ENCODE measurements at regions not wholly inside any gene's neighbourhood (a gene's known extent, or its start where the extent isn't known, plus 50 kb on each side); places are given as distances from the start of the nearest gene placed in this dataset.
A peak's percentile ranks its signal among the peaks of the same experiment; 100 is the strongest.

DNA sequence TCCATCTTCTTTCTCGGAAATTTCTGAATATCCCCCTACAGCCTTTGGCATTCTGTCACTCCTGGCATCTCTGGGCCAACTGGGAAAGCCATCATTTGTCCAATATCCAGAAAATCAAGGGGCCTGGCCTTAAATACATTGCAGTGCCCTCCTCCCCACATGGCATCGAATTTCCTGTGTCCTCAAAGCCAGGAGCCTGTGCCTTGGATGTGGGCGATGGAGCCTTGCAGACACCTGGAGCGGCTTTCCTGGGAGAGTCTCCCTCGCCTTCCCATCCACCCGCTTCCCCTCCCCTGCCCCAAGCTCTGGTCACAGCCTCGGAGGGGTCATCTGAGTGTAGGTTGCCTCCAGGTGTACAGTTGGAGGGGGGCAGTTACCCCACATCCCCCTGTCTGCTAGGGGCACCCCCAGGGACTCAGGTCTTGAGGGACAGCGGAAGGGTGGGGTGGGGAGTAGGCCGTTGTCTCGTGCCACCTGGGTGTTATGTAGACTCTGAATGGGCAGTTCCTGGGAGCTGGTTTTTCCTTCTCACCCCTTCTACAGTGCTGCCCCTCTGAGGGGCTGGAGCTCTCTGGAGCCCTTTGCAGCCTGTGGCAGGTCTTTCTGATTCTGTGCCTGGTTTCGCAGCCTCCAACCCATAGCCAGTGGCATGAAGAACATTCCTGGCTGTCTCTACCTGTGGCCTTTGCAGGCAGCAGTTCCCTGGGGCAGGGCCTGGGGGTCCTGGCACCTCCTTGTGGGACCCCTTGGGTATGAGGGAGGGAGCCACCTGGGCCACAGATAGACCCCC lies 239.8 kb downstream of the SEC14L1 start:
- ATAC-seq, result no peak

DNA sequence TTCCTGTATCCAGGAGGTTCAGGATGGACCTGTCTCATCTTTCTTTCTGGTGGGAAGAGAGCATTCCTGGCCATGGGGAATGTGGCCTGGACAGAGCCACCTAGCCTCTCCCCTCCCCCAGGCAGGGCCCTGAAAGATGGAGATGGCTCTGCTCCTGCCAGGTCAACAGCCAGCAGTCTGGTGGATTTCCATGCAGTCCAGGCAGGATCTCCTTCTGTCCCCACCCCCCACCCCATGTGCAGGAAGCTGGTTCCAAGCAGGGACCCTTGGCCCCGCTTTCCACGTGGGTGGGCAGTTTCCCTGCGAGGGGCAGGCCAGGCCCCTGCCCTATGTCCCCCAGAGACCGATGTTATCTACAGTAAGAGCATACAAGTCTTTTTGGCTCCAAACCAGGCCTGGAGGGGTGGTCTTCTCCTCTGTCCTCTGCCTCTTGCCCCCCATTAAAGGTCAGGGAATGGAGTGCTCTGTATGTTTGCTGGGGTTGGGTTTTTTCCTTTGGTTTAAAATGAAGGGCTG lies 240.5 kb downstream of the SEC14L1 start:
- no peak for ATAC-seq

- no peak for ATAC-seq
Observed at GRCh38 chr17:77381731-77382130, 241.0 kb downstream of the SEC14L1 start.

- peak; percentile 59 to 64 for ATAC-seq
Observed at GRCh38 chr17:77382356-77382911, 241.7 kb downstream of the SEC14L1 start.

DNA sequence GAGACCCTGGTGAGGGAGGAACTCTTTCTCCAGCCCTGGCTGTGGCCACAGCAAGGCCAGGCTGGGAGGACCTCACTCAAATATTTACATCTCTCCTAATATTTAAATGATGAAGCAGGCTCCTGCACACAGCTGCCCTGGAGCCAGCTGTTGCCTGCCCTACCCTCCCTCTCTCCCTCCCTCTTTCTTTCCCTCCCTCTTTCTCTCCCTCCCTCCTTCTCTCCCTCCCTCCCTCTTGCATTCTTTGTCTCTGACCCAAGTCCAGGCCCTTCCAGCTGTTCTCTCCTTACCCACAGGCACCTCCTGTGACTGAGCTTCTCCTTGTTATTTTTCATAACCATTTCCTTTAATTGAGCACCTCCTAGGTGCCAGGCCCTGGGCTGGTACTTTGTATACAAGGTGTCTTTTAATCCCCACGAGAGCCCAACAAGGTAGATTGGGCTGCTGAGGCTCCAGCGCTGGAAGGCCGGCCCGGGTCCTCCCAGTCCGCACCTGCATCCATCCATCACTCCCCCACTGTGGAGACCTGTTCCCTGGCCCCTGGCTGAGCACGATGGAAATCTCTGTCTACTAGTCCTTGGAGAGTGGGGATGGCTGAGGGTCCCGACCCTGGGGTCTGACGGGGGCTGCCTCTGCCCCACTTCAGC lies 242.3 kb downstream of the SEC14L1 start:
- no peak for ATAC-seq

DNA sequence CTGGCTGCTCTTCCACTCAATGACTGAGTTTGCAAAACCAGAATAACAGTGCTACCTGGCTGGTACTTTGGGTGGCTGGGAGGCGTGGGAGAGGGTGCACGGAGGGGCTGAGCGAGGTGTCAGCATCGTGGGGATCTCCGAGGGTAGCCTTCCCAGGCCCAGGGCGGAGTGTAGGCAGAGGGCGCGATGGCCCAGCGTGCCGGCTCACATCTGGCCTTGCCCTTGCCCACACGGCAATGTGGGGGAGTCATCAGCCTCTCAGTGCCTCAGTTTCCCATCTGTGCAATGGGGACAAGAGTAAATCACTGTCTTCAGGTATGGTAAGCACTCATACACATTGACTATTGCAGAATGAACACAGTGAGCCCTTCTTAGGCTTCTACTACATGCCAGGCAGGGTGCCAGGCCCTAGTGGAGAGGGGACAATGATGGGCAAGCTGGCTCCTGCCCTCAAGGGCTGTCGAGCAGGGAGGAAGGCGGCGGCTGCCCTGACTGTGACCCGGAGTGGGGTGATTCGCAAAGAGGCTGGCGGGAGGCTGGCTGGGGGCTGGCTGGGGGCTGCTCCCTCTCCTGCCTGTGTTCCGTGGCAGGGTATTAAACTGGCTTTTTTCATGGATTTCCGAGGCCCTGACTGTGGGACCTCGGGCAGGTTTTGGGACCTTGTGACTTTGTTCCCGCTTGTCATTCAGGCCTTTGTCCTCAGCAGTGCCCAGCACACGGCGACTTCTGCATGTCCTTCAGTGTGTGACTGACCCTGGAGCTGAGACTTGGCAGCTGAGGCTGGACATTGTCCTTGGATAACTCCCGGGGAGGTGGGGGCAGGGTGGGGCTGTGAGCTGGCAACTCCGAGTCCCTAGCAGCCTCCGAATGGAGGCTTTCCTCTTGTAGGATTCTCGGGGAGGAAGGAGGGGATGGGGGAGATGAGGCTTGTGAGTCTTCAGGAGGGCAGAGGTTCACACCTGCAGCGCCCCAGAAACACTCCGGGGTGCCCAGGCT lies 243.1 kb downstream of the SEC14L1 start:
- ATAC-seq, result no peak

- ATAC-seq, result no peak
Observed at GRCh38 chr17:77385750-77386501, 245.2 kb downstream of the SEC14L1 start.

- ATAC-seq, result no peak
Observed at GRCh38 chr17:77386502-77387192, 245.9 kb downstream of the SEC14L1 start.

GRCh38 chr17:77387891-77388290 lies 247.1 kb downstream of the SEC14L1 start:
- ATAC-seq, result no peak

GRCh38 chr17:77388384-77389306 lies 247.9 kb downstream of the SEC14L1 start:
- no peak for ATAC-seq

GRCh38 chr17:77390870-77391269 lies 250.1 kb downstream of the SEC14L1 start:
- ATAC-seq, result no peak

DNA sequence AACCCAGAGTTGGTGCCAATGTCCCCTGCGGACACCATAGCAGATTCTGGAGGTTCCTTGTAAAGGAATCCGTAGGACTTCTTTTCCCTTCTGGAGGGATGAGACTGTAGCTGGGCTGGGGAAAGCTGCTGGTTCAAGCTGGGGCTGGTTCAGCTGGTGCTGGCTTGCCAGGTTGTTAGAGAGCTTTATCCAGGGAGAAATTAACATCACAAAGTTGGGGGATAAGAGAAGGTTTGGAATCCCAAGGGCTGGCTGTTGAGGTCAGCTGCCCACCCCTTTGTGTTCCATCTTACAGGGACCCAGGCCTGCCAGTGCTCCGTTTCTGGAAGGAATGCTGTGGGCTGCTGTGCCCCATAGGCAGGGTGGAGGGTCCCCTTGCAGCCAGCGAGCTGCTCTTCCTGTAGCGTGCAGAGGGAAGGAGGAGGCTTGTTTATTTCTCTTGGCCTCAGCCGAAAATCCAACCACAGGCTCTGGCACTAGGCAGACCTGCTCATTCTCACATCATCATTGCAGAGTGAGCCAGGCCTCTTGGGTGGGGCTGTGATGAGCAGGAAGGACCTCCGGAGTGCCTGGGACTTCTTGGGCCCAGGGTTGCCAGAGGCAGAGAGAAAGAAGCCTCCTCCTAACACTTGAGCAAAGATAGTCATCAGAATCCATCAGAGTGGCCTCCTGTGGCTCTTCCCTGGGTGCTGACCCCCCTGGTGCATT lies 251.1 kb downstream of the SEC14L1 start:
- ATAC-seq, result no peak

GRCh38 chr17:77392376-77393273 lies 251.9 kb downstream of the SEC14L1 start:
- no peak for ATAC-seq

DNA sequence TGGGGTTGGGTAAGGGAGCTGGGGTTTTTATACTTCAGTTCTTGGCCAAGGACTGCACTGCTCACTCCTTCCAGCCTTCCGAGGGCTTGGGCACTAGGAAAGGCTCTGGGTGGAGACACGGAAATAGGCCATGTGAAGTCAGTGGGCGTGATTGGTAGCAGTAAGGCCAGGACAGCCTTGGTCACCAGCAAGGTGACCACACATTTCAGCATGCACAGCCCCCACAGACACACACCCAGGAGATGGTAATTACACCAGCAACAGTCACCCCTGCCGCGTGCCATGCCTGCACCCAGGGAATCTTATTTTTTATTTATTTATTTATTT lies 252.5 kb downstream of the SEC14L1 start:
- ATAC-seq, result no peak

DNA sequence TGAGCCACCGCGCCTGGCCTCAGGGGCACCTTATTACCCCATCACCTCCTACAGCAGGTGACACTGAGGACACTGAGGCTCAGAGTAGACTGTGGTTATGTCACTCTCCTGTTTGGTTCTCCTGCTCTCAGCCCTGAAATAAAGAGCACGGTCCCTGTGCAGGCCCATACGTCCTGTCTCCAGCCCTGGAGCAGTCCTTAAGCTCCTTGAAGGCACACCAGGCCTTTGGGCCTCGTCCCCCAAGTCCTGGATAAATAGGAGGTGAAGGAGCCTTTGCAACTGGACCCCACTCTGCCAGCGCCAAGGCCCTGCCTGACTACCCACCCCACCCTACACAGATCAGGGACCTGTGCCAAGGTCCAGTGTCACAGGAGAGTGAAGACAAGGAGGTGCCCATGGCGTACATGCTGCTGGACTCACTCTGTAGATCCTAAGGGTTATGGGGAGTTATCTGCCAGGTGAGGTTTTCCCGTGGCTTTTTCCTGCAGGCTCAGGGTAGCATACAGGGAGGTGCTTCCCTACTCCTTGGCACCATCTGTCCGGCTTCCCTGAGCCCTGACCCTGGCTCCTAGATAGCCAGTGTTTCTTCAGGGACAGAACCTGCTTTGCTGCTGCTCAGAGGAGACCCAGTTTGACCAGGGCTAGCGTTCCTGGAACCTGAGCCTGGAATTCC lies 253.2 kb downstream of the SEC14L1 start:
- no peak for ATAC-seq

- no peak for ATAC-seq
Observed at GRCh38 chr17:77394540-77395295, 253.9 kb downstream of the SEC14L1 start.

GRCh38 chr17:77395501-77396048 lies 254.8 kb downstream of the SEC14L1 start:
- ATAC-seq, result no peak

Data from activated CD4-positive, CD25-positive, alpha-beta regulatory T cell treated with anti-CD3 and anti-CD28 coated beads, Interleukin-2, amount 50 U/mL, for 24 hours (primary cell).